ENCODE measurements at regions not wholly inside any gene's neighbourhood (a gene's known extent, or its start where the extent isn't known, plus 50 kb on each side); places are given as distances from the start of the nearest gene placed in this dataset.

DNA sequence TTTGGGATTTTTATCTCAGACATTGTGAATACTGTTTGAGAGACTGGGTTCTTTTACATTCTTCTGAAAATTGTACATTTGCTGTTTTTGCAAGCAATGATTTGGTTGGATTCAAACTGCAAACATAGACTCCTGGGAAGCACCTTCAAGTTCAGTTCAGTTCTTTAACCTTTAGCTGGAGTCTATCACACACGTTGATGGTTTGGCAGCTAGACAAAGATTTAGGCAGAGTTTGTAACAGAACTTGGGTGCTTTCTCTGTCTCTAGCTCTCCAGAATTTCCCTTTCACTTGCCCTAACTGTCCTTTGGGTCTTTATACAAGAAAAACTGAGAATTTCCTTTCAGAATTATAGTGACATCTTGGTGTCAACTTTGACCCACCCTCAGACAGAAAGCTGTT lies 556.6 kb downstream of the DIAPH3 start:
- DNase-seq (ENCODE audit: low spot score), result no peak

DNA sequence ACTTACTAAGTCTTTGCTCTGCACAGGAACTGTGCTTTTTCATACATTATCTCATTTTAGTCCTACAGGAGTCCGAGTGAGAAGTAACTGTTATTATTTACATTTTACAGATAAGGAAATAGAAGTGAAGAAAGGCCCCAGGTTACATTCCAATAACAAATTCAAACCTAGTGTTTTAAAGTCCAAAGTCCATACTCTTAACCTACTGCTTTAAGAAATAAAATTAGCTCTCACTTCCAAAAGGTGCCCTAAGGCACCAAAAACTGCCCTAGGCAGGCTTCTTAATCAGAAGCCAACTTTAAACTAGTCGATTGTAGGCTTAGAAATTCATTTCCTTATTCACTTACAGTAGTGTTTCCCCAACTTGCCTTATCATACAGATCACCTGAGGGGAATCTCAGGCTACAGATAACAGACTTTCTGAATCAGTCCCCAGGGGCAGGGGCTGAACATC lies 555.9 kb downstream of the DIAPH3 start:
- no peak for DNase-seq (ENCODE audit: low spot score)

DNA sequence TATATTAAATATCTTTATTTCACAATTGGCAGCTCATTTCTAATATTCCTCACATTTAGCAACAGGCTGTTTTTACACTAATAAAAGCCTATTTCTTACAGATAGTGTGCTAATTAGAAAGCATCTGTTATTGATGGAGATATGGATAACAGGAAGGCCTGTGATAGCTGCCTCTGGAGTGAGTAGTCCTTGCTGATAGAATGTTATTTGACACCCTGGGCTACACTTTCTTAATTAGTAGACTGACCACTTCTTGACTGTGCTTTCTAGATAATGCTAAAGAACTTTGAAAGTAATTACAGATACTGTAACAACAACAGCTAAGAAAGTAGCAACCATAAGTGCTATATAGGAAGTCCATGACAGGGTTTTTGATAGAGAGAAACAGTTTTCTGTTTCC lies 554.3 kb downstream of the DIAPH3 start:
- DNase-seq (ENCODE audit: low spot score), result no peak

Small RNAs in the stretch of these regions (small RNA-seq; reads per million reads assigned to genes)
- 0 reads per million in 2 experiments for gene AL161423.1
- gene HMGN2P39, result 0 reads per million in 2 experiments
- gene RNA5SP30, result 0 to 0.09 reads per million in 2 experiments
- gene RNU7-88P, result 0 reads per million in 2 experiments
- 0 reads per million in 2 experiments for gene RNY4P29

All from SK-N-DZ (cell line).